ENCODE measurements at regions not wholly inside any gene's neighbourhood (a gene's known extent, or its start where the extent isn't known, plus 50 kb on each side); places are given as distances from the start of the nearest gene placed in this dataset.

- intact Hi-C loops (cut with DNase I; ENCODE audit: low total_unique reads): no loop called here
- Histone ChIP-seq H3K4me3 (no peak overlapping the region), H3K4me1 (no peaks in the 10 kb centered on the region), H3K9me3 (no peaks in the 10 kb centered on the region), H3K27ac (no peak overlapping the region), H3K36me3 (no peaks in the 10 kb centered on the region), H3K27me3 (no peaks in the 10 kb centered on the region)
- DNase-seq: no peak
- in situ Hi-C loops (cut with MboI; ENCODE audit: low sequenced_read_pairs in 4 of 4): no loop called here
- TF ChIP-seq POLR2A (IDR thresholded peaks at IDR 0.05): no peak
- TF ChIP-seq CTCF (IDR thresholded peaks at IDR 0.05 in 4 of 5, conservative IDR thresholded peaks at IDR 0.05 in 1 of 5): no peak
- no peak for ATAC-seq
These were observed 259.1 kb downstream of the FGFR2 start for GRCh38 chr10:121339114-121339513.

GRCh38 chr10:121340271-121340831 lies 257.9 kb downstream of the FGFR2 start:
- intact Hi-C loops (cut with DNase I; ENCODE audit: low total_unique reads) (no loop called here), in situ Hi-C loops (cut with MboI; ENCODE audit: low sequenced_read_pairs in 4 of 4) (no loop called here)
- Histone ChIP-seq H3K27me3 (no peaks in the 10 kb centered on the region), H3K4me1 (no peaks in the 10 kb centered on the region), H3K4me3 (no peak overlapping the region), H3K27ac (no peak overlapping the region), H3K9me3 (no peaks in the 10 kb centered on the region), H3K36me3 (no peaks in the 10 kb centered on the region)
- no peak for DNase-seq
- no peak for ATAC-seq
- TF ChIP-seq CTCF (IDR thresholded peaks at IDR 0.05 in 4 of 5, conservative IDR thresholded peaks at IDR 0.05 in 1 of 5): no peak
- no peak for TF ChIP-seq POLR2A (IDR thresholded peaks at IDR 0.05)

DNA sequence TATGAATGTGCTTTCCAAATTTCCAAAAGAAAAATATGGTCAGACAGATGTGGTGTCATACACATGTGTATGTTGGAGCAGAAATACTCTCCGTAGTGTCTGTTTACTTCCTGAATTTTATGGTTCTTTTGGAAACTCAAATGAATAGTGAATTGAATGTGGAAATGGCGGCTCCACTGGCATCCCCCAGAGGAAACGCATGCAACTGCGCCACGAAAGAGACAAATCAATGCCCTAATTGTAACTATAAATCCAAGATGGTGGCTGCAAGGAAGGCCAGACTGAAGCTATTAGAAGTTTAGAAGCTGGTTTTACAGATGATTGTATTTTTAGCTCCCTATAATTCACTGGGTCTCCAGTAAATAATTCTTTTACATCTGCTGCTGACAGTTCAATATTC lies 246.7 kb downstream of the FGFR2 start:
- DNase-seq (no peak), ATAC-seq (no peak)
- intact Hi-C loops (cut with DNase I; ENCODE audit: low total_unique reads) (no loop called here), in situ Hi-C loops (cut with MboI; ENCODE audit: low sequenced_read_pairs in 4 of 4) (no loop called here)
- no peak overlapping the region for H3K27ac ChIP-seq
- H3K9me3 ChIP-seq: no peaks in the 10 kb centered on the region
- no peak for TF ChIP-seq CTCF (IDR thresholded peaks at IDR 0.05 in 4 of 5, conservative IDR thresholded peaks at IDR 0.05 in 1 of 5)
- TF ChIP-seq POLR2A (IDR thresholded peaks at IDR 0.05): no peak
- no peak overlapping the region for H3K4me3 ChIP-seq
- no peaks in the 10 kb centered on the region for H3K36me3 ChIP-seq
- no peaks in the 10 kb centered on the region for H3K27me3 ChIP-seq
- no peaks in the 10 kb centered on the region for H3K4me1 ChIP-seq

- no peak for ATAC-seq
These were observed 245.9 kb downstream of the FGFR2 start for GRCh38 chr10:121352231-121352855.

More at GRCh38 chr10:121352231-121352855, 245.9 kb downstream of the FGFR2 start:
- DNase-seq: no peak
- TF ChIP-seq CTCF (IDR thresholded peaks at IDR 0.05 in 4 of 5, conservative IDR thresholded peaks at IDR 0.05 in 1 of 5) (no peak), POLR2A (IDR thresholded peaks at IDR 0.05) (no peak)
- no peak overlapping the region for H3K4me3 ChIP-seq
- intact Hi-C loops (cut with DNase I; ENCODE audit: low total_unique reads): no loop called here
- H3K27ac ChIP-seq: no peak overlapping the region
- no peaks in the 10 kb centered on the region for H3K4me1 ChIP-seq
- H3K36me3 ChIP-seq: no peaks in the 10 kb centered on the region
- in situ Hi-C loops (cut with MboI; ENCODE audit: low sequenced_read_pairs in 4 of 4): no loop called here
- no peaks in the 10 kb centered on the region for H3K9me3 ChIP-seq
- no peaks in the 10 kb centered on the region for H3K27me3 ChIP-seq

Measured in gastrocnemius medialis (tissue), 4 donors.